Dedifferentiated amniotic fluid mesenchymal stem cell (primary cell): ENCODE measurements at regions not wholly inside any gene's neighbourhood (a gene's known extent, or its start where the extent isn't known, plus 50 kb on each side); places are given as distances from the start of the nearest gene placed in this dataset.

Experiments used
- DNase-seq: peaks from one replicate; pipeline ENCODE4 v3.0.0-alpha.2; 2016; ENCODE audit errors: extremely low spot score

DNA sequence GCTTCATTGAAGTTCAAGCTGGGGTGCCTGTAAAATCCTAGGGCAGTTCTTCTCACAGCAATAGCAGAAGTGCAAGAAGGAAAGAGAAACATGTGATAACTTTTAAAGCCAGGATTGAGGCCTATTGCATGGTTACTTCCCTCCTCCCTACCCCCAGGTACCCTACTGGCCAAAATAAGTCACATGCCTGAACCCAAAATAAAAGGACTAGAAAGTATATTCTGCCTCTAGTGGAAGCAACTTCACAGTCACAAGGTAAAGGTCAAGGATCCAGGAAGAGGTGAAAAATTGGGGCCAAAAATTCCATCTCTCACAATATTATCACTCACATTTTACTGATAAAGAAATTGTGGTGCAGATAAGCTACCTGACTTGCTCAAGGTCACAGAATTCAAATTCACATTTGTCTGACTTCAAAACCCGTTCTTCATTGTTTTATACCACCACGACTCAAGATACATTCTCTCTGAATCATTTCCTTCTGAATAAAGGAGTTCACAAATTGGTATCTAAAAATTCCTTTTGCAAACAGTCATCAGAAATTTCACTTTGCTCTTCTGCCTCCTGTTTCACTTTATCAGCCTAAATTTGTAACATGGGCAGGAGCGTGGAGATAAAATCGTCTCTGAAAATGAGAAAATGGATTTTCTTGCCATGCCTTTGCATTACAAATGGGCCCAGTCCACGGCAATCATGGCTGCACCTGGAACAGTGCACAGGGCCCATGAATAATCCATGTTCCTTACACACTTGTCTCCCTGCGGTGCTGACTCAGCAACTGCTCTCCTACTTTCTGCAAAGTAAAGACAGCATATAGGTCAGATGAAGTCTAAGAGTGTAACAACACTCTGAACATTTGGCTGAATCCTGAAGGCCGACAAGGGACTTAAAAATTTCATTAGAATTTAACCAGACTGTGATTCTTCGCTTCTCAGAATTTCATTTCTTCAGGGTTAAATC, 485.3 kb upstream of the NFIA start:
- no peak for DNase-seq

DNA sequence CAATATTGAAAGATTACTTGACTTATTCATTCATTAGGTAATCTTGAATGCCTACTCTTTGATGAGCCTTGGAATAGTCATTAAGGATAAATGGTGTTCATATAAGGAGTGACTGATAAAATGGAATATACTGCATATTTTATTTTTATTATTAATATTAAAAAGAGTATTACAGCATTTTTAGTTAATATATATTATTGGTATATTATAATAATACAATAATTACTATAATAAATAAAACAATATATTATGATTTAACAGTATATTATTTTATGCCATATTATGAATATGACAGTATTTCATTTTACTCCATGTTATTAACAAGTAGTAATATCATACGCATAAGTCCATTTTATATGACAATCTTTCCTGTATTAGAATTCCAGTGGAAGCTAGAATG, 490.8 kb upstream of the NFIA start:
- no peak for DNase-seq

DNA sequence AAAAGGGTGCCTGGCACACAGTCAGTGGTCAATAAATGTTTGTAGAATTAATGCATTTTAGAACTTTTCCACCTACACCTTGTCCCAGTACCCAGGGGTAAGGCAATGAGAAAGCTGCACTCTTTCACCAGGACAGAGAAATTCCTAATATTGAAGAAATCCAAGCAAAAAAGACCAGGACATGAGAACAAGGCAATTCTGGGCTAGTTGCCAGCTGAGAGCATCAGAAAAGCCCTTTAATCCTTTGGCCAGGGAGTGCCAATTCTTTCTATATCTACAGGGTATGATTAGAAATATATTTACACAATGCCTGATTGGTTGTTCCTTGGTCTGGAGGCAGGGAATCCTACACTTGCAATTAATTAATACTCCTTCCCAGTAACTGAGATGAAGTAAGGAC, 492.4 kb upstream of the NFIA start:
- no peak for DNase-seq

DNA sequence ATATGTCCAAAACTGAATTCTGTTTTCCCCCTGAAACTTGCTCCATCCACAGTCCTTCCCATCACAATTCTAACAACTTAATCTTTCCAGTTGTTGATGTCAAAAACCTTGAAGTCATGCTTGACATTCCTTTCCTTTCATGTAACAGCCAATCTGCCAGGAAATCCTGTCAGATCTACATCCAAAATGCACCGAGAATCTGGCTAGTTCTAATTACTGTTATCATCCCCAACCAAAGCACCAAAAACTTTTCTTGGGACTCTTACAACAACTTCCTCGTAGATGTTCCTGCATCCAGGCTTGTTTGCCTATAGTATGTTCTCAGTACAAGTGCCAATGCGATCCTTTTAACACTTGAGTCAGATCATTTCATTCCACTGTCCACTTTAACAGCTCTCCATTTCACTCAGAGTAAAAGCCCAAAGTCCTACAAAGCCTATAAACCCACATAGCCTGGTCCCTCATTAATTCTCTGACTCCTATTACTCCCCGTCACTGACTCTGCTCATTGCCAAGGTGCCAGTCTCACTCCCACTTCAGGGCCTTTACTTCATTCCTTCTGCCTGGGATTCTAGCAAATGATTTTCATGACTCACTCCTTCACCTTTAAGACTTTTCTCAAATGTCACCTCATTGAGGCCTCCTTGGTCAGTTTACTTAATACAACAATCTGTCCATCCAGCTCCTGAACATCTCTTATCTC, 493.2 kb upstream of the NFIA start:
- DNase-seq = no peak

DNA sequence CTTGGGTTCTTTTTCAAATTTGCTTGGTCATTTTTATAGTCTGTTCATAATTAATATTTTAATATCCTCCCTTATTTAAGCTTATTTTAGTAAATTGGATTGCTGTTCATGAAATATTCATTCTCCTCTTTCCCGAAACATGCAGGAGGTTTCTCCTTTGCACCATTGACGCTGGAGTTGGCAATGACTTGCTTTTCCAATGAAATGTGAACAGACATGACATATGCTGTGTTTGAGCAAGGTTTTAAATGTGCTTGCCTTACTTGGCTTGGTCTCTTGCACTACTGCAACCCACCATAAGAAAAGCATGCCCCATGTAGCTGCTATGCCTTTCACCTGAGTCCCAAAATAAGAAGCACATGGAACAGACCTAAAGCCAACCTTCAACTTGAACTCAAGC, 498.0 kb upstream of the NFIA start:
- no peak for DNase-seq

DNA sequence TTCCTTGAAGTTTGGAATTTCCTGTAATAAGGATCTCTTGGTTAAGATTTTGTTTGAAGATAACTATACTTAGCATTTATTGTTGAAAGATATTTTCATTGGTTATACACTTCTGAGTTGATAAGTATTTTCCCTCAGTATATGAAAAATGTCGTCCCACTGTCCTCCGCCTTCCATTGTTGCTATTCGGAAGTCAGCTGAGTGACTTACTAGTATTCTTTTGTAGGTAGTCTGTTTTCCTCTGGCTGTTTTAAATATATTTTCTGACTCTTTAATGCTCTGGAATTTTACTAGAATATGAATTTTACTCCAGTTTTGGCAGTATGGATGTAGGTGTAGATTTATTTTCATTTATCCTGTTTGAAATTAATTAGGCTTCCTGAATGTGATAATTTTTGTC, 498.7 kb upstream of the NFIA start:
- no peak for DNase-seq

DNA sequence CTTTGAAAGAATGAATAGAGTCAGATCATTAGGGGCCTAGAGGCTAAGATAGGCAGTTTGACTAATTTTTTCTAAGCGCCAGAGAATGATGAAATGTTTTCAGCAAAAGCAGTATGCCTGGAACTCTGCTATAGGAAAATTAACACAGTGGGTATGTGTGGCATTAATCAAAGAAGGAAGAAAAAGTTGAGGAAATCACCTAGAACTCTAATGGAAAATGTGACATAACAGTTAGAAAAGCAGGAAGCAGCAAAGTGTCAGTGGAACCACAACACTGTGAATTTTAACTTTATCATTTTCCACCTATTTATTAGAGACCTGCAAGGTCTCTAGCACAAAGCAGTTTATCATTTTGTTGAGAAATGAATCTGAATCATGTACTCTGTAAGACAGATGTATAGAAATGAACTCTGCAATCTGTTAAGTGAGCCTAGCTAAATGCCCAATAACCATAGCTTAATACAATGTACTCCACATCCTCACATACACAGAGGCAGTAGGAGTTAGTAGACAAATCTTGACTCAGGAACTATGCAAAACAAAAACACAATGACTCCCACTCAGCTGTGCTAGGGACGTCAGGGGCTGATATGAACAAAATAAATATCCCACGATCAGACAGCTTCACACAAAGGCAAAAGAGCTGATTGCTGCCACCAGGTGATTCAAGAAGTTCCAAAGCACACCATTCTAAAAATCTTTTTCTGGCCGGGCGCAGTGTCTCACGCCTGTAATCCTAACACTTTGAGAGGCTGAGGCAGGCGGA, 500.7 kb upstream of the NFIA start:
- no peak for DNase-seq

DNA sequence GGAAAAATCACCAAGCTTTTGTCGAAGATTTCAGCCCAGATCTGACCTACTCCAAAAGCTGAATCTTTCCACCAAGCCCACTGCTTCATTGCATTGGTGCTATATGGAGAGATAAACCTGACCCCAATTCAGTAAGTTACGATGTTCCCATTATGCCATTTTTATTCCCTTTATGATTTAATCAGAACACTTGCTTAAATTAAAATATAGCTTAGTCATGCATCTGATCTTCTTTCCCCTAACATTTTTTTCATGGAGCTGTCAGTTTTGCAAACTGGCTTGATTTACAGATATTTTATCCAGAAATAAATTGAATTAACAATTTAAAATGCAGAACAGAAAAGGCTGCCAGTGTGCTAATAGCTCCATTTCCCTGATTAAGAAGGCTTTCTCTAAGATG, 503.5 kb upstream of the C1orf87 start:
- DNase-seq = no peak

DNA sequence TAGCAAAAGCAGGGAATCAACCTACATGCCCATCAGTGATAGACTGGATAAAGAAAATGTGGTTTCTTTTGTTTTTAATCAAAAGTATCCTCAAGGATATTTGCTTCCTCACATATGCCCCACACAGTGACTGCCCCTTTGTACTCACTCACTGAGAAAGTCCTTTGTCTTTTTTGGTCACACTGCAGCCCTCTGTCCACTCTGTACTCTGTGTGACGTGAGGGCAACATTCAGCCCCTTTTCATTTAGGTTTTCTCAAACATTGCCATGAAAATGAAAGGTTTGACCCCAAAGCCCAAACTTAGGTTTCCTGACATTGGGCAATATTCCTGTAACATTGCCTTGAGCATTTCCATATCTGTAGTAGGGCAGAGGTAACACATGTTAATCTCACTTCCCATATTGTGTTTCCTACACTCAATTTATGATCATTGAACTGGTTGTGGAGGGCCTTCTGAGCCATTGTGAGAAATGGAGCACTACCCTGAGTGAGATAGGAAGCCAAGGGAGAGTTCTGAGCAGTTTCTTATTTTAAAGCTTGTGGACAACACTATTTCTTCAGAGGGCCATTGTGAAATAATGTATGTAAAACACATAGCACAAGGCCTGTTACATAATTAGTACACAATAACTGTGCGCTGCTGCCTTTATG, 501.9 kb upstream of the C1orf87 start:
- DNase-seq = no peak

DNA sequence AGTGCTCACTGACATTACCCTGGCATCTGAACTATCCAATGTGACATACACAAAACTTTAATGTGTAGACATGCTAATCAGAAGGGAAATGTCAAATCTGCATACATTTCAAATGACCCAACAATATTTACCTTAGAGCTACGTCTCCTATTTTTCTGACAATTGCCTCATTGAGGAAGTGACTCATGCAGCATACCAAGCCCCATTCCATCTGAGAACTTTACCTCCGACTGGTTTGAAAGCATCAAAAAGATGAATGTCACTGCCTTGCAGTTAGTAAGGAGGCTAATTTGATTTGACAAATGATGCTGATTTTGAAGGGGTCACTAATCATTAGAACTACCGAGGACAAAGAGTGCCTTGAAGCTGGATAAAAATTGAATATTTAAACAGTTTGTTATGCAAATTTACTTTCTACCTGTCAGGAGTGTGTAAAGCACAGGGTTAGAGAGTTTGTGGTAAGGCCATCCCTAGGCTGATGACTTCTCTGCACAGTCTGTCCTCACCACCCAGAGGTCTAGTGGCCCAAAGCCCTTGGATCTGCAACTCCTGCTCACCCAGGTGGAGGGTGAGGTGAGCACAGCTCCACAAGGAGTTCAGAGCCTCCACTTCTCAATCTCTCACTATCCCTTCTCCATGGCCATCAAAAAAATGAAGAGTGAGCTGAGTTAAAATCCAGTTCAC, 500.3 kb upstream of the C1orf87 start:
- DNase-seq = peak; percentile 55

DNA sequence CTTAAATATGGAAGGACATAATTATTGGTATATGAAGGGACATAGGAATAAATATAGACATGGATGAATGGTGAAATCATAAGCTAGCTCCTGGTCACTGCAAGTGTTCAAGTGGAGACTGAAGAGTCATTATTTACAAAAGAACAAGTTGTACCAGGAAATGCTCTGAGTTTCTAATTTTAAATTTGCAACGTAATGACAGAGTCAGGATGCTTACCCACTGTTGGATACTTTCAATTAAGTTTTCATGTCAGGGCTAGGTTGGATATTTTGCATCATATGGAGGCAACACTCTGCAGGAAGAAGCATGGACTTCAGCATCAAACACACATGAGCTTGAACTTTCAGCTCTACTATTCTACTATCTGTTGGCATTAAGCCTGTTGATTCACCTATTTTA, 499.6 kb upstream of the C1orf87 start:
- no peak for DNase-seq

DNA sequence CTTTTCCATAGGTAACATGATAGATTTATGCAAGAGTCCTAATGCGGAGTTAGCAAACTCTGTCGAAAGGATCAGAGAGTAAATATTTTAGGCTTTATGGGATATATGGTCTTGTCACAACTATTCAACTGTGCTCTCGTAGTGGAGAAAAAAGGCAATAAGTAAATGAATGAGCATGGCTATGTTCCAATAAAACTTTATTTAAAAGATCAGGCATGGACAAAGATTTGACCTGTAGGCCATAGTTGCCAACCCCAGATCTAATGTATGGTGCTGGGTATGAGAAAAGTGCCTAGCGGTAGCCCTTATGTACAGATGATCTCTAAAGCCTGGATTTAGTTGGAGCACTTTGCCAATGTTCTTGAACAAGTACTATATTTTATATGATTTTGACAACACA, 498.8 kb upstream of the C1orf87 start:
- no peak for DNase-seq

DNA sequence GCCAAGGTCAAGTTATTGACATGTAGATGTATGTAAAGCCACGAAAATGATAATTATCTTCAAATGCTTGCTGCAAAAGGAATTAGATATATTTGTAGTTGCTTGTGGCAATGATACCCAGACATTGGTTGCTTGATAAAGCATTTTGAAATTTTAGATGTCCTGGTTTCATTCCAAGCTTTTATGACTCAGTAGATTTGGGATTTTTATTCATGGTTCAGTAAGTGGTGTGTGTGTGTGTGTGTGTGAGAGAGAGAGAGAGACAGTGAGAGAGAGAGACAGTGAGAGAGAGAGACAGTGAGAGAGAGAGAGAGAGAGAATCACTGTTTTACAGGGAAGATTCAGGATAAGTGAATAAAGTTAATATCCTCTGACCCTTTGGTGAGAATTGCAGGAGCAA, 498.2 kb upstream of the C1orf87 start:
- no peak for DNase-seq

DNA sequence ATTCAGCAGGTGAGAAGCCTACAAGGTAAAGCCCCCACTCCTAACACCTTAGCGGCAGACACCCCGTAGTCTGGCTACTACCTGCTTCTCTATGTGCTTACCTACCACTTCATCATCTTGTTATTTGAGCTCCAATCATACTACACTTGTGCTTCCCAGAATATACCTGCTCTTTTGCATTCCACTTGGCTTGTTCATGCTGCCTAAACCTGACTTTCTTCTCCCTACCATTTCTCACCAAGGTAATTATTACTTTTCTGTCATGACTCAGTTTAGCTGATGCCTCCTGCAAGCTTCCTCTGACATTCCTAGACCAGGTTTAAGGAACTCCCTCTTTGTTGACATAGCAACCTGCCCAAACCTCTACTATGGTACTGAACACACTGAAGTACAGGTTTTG, 495.6 kb upstream of the C1orf87 start:
- no peak for DNase-seq

DNA sequence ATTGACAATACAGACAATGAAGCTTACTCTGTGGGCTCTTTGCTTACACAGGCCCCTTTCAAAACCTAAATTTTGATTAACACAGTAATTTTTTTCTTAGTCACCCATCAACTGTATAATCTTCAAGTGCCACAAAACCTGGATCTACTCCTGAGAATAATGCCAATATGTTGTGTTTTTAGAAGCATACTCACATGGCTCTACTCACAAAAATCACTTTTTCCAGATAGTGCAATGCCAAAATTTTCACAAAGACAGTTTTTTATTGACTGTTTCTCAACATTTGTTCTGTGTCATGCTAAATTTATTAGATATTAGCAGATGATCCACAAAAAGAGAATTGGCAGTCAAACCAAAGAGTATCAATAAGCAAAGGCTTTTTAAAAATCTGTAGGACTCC, 493.7 kb upstream of the C1orf87 start:
- DNase-seq = no peak

DNA sequence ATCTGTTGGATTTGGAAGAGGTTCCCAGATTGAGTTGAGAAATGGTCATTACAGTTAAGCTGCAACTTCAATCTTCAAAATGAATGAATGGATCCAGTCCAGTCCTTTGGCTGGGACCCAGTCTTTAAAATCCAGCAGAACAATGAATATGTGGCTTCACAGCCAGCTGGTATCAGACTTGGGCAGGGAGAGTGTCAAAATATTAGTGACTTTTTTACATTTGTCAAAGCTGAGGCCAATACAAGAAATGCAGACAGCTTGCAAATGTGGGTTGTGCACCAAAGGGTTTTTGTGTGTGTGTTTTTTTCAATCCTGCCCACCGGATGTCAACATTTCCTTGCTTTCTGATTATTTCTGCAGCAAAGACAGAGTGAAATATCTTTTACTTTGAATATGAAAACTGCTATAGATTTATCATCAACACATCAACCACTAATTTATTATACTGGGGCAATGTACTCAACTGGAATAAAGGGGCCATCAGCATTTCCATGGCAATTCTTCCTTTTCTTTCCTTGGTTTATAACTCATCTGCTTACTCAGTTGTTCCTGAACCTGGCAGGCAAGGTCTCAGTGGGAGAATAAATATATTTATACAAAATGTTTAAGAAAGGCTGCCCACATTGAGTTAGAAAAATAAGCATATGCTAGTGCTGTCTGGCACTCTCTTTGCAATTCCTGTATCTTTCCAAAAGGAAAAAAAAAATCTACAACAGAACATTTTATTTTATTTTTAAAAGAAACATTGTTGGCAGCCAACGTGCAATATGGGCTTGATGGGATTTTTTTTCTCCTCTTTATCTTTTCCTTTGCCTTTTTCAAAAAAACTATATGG, 491.6 kb upstream of the C1orf87 start:
- DNase-seq = no peak

DNA sequence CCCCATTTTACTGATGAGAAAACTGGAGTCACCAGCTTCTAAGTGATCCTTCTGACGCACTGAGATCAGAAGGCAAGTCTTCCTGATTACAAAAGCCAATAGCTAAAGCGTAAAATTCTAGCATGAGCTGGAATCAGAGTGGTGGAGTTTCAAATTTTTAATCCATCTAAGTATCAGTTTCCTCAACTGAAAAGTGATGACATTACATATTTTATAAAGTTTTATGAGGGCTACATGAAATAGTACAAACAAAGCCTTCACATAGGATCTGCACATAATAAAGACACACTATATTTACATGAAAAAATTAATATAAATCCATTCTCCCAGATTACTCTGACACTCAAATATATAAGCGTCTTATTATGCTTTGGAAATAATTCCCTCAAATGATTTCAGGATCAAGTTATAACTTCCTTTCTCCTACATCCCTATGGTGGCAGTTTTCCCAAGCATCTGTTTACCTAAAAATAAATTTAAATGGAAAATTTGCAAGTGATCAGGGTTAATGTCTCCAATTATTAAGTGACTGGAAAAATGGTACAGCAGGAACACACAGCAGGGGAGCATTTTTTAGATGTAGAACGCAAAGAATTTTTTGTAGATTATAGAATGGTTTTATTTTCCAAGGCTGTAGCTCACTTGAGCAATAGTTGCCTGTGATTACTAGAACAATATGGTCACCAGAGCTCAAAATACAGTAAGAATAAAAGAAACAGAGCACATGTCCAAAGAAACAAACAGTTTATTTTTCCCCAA, 490.4 kb upstream of the C1orf87 start:
- DNase-seq = no peak

DNA sequence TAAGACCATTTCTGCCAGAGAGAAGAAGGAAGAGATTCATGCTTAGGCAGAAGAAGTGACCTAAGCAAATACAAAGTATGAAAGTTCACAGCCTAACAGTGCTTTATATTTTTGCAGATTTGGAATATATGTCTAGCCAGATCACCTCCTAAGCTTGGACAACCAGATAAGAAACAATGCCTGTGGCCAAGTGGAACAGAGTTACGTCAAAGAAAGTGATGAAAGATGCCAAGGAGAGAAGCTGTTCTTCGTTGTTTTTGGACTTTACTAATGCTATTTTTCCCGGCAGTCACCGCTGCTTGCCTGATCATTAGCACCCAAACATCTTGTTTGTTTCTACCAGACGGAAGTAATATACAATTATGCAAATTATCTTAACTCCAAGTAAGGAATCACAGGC, 489.2 kb upstream of the C1orf87 start:
- no peak for DNase-seq

DNA sequence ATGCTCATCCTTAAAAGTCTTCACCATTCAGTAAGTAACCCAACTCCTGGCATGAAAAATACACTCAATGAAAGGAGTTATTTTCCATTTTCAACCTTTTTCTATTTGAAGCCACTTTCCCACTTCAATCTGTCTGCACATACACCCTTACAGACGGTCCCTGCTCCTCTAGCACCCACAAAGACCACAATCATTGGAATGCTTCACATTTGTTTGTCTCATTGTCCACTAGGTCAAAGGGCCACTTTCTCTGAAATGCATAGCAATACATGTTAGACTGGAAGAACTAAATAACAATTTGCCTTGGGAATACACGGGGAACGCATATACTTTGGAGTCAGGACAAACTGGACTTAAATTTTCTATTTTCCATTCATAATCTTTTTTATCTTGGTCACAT, 487.1 kb upstream of the C1orf87 start:
- no peak for DNase-seq

DNA sequence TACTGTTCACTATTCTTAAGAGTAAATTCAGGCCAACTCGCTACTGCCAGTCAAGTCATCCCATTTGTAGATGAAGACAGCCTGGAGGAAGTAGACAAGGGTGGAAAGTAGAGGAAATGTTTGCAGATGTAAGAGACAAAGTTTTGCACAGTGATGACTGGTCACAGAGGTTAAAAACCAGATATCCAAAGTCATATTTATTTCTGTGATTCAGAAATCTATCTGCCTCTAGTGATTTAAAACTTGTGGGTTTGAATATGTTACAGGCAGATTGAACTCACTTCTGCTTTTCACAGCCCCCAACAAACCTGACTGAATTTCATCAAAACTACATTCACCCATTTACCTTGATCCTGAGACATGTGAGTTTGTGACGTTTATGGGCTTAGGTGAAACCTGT, 484.7 kb upstream of the C1orf87 start:
- no peak for DNase-seq
